ENCODE measurements at regions not wholly inside any gene's neighbourhood (a gene's known extent, or its start where the extent isn't known, plus 50 kb on each side); places are given as distances from the start of the nearest gene placed in this dataset.

DNA sequence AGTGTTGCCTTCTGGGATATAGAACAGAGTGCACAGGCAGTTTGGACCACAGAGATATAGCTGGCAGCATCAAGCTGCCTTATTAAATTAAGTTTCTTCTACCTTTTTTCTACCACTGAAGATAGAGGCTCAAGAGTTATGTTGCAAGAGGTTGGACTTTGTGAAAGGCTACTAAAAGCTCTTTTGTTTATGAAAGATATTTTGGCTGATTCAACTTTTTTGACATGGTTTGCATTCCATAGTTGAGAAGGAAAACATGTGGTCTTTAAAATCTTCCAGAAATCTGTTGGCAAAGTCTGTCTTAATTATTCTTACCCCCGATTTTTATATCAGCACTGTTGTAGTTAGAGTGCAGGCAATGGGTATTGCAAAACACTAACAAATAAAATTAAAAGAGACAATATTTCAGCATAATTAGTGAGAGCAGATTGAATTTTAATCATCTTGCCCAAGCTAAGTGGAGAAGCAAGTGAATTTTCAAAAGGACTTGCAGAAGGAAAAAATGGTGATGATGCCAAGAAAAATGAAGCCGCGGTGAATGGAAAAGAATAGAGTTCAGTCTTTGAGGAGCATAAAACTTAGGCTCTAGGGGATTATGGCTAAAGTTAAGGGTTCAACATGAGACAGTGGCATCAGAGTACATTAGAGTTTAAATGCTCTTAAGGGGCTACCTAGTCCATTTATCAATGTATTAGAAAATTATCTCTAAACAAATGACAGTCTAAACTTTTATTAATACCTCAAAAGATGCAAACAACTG, 450.9 kb upstream of the CNTNAP2 start:
- no peak for DNase-seq (ENCODE audit: low read depth in 1 of 2, low spot score in 1 of 2)
- in situ Hi-C loops (cut with HindIII; ENCODE audit: low pct_unique_long_range_greater_than_20kb, low sequenced_read_pairs) = no loop called here
- TF ChIP-seq JUND (IDR thresholded peaks at IDR 0.05; ENCODE audit: low read depth) = no peak

GRCh38 chr7:145655666-145656065, 460.9 kb upstream of the CNTNAP2 start:
- in situ Hi-C loops (cut with HindIII; ENCODE audit: low pct_unique_long_range_greater_than_20kb, low sequenced_read_pairs) = no loop called here
- no peak for DNase-seq (ENCODE audit: low read depth in 1 of 2, low spot score in 1 of 2)
- TF ChIP-seq JUND (IDR thresholded peaks at IDR 0.05; ENCODE audit: low read depth) = no peak

DNA sequence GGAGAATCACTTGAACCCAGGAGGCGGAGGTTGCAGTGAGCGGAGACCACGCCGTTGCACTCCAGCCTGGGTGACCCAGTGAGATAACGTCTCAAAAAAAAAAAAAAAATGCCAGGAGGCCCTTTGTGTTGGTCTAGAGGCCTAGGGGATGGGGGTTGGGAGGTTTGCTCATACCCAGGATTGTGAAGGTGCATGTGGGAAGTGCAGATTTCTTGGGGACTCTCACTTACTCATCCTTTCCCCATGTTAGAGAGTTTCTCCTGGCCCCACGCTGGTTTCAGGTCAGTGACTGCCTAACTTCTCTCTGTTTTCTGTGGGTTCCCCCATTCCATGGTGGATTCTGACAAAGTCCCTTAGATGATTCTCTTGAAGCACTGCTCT, 471.5 kb upstream of the CNTNAP2 start:
- no peak for TF ChIP-seq JUND (IDR thresholded peaks at IDR 0.05; ENCODE audit: low read depth)
- in situ Hi-C loops (cut with HindIII; ENCODE audit: low pct_unique_long_range_greater_than_20kb, low sequenced_read_pairs) = no loop called here
- DNase-seq (ENCODE audit: low read depth in 1 of 2, low spot score in 1 of 2) = no peak

- no peak for DNase-seq (ENCODE audit: low read depth in 1 of 2, low spot score in 1 of 2)
- in situ Hi-C loops (cut with HindIII; ENCODE audit: low pct_unique_long_range_greater_than_20kb, low sequenced_read_pairs) = no loop called here
- TF ChIP-seq JUND (IDR thresholded peaks at IDR 0.05; ENCODE audit: low read depth) = no peak
Observed at GRCh38 chr7:145644426-145645134, 472.0 kb upstream of the CNTNAP2 start.

GRCh38 chr7:145643981-145644380, 472.6 kb upstream of the CNTNAP2 start:
- DNase-seq (ENCODE audit: low read depth in 1 of 2, low spot score in 1 of 2) = no peak
- no peak for TF ChIP-seq JUND (IDR thresholded peaks at IDR 0.05; ENCODE audit: low read depth)
- in situ Hi-C loops (cut with HindIII; ENCODE audit: low pct_unique_long_range_greater_than_20kb, low sequenced_read_pairs) = no loop called here

GRCh38 chr7:145633513-145633912, 483.1 kb upstream of the CNTNAP2 start:
- no peak for DNase-seq (ENCODE audit: low read depth in 1 of 2, low spot score in 1 of 2)
- no peak for TF ChIP-seq JUND (IDR thresholded peaks at IDR 0.05; ENCODE audit: low read depth)
- in situ Hi-C loops (cut with HindIII; ENCODE audit: low pct_unique_long_range_greater_than_20kb, low sequenced_read_pairs) = no loop called here

GRCh38 chr7:145624618-145625017, 492.0 kb upstream of the CNTNAP2 start:
- in situ Hi-C loops (cut with HindIII; ENCODE audit: low pct_unique_long_range_greater_than_20kb, low sequenced_read_pairs) = no loop called here
- TF ChIP-seq JUND (IDR thresholded peaks at IDR 0.05; ENCODE audit: low read depth) = no peak
- DNase-seq (ENCODE audit: low read depth in 1 of 2, low spot score in 1 of 2) = no peak

- no peak for TF ChIP-seq JUND (IDR thresholded peaks at IDR 0.05; ENCODE audit: low read depth)
- in situ Hi-C loops (cut with HindIII; ENCODE audit: low pct_unique_long_range_greater_than_20kb, low sequenced_read_pairs) = no loop called here
- DNase-seq (ENCODE audit: low read depth in 1 of 2, low spot score in 1 of 2) = no peak
Observed at GRCh38 chr7:145605963-145606362, 510.6 kb upstream of the CNTNAP2 start.

GRCh38 chr7:145599376-145599775, 517.2 kb upstream of the CNTNAP2 start:
- in situ Hi-C loops (cut with HindIII; ENCODE audit: low pct_unique_long_range_greater_than_20kb, low sequenced_read_pairs) = no loop called here
- no peak for DNase-seq (ENCODE audit: low read depth in 1 of 2, low spot score in 1 of 2)
- no peak for TF ChIP-seq JUND (IDR thresholded peaks at IDR 0.05; ENCODE audit: low read depth)

GRCh38 chr7:145584401-145584800, 532.2 kb upstream of the CNTNAP2 start:
- no peak for DNase-seq (ENCODE audit: low read depth in 1 of 2, low spot score in 1 of 2)
- no peak for TF ChIP-seq JUND (IDR thresholded peaks at IDR 0.05; ENCODE audit: low read depth)
- in situ Hi-C loops (cut with HindIII; ENCODE audit: low pct_unique_long_range_greater_than_20kb, low sequenced_read_pairs) = no loop called here

DNA sequence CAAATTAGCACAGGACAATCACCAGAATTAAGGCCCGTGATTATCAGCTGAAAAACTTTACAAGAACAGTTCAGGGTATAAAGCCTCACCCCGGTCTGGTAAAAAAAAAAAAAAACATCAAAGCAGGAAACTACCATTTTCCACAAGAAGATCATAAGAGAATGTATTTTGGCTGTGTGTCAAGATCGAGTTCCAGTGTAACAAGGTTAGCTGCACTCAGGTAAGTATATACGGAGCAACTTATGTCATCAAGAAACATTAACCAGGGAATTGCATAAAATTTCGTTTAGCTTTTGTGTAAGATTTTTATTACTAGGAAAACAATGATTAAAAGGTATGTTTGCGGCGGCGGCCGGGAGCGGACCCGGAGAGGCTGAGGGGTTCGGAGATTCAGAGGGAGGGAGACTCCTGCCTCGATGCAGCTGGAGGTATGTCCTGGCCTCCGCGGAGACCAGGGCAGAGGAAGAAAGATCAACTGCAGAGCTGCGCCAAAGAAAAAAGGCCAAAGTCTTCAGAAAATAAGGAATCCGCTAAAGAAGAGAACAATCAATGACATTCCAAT, 533.8 kb upstream of the CNTNAP2 start:
- DNase-seq (ENCODE audit: low read depth in 1 of 2, low spot score in 1 of 2) = no peak
- no peak for TF ChIP-seq JUND (IDR thresholded peaks at IDR 0.05; ENCODE audit: low read depth)
- in situ Hi-C loops (cut with HindIII; ENCODE audit: low pct_unique_long_range_greater_than_20kb, low sequenced_read_pairs) = no loop called here

- DNase-seq (ENCODE audit: low read depth in 1 of 2, low spot score in 1 of 2) = no peak
- in situ Hi-C loops (cut with HindIII; ENCODE audit: low pct_unique_long_range_greater_than_20kb, low sequenced_read_pairs) = no loop called here
- no peak for TF ChIP-seq JUND (IDR thresholded peaks at IDR 0.05; ENCODE audit: low read depth)
Observed at GRCh38 chr7:145557805-145558204, 558.8 kb upstream of the CNTNAP2 start.

GRCh38 chr7:145543242-145543641, 573.4 kb upstream of the CNTNAP2 start:
- no peak for DNase-seq (ENCODE audit: low read depth in 1 of 2, low spot score in 1 of 2)
- TF ChIP-seq JUND (IDR thresholded peaks at IDR 0.05; ENCODE audit: low read depth) = no peak
- in situ Hi-C loops (cut with HindIII; ENCODE audit: low pct_unique_long_range_greater_than_20kb, low sequenced_read_pairs) = no loop called here

Measured in T47D (cell line).